Glomerular endothelial cell (primary cell): ENCODE measurements at regions not wholly inside any gene's neighbourhood (a gene's known extent, or its start where the extent isn't known, plus 50 kb on each side); places are given as distances from the start of the nearest gene placed in this dataset.
"Not testable (repeated sequence)": the region's sequence is repeated elsewhere in the genome, so short reads cannot be mapped to it uniquely, and the experiment has no call there.

Experiments
- DNase-seq: peaks from one replicate; pipeline ENCODE4 v3.0.0-alpha.2; 2011; ENCODE audit warnings: low read depth, low spot score; ENCODE audit errors: extremely low read depth

DNA sequence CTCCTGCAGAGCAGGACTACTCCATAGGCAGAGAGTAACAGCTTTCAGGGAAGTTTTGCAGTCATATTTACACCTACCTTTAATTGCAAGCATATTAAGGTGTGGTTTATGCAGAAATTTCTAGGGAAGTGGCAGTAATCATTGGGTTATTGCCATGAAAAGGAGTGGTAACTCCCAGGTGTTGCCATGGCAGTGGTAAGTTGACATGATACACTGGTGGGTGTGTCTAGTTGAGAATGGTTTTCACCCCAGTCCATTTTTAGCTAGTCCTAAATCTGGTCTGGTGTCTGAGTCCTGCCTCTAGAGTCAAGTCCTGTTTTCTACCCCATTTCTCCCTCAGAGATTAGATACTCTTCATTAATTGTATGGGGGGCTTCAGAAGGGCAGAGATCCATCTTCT lies 128.4 kb upstream of the GMNC start:
- DNase-seq: no peak

DNA sequence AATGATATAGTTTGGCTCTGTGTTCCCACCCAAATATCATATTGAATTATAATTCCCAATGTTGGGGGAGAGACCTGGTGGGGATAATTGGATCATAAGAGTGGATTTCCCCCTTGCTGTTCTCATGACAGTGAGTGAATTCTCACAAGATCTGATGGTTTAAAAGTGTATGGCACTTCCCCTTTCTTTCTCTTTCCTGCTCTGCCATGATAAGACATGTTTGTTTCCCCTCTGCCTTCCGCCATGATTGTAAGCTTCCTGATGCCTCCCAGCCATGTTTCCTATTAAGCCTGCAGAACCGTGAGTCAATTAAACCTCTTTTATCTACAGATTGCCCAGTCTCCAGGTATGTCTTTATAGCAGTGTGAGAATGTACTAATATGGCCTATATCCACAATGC lies 126.7 kb upstream of the GMNC start:
- DNase-seq: no peak

DNA sequence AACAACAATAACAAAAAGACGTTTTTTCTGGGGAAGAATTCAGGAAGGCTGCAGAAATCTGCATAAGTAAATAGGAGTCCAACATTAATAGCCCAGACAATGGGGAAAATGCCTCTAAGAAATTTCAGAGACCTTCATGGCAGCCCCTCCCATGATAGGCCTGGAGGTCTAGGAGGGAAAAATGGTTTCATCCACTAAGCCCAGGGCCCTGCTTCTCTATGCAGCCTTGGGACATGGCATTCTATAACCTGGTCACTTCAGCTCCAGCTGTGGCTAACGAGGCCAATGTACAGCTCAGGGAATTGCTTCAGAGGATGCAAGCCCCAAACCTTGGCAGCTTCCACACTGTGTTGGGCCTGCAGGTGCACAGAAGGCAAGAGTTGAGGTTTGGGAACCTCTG lies 125.6 kb upstream of the GMNC start:
- DNase-seq: no peak

DNA sequence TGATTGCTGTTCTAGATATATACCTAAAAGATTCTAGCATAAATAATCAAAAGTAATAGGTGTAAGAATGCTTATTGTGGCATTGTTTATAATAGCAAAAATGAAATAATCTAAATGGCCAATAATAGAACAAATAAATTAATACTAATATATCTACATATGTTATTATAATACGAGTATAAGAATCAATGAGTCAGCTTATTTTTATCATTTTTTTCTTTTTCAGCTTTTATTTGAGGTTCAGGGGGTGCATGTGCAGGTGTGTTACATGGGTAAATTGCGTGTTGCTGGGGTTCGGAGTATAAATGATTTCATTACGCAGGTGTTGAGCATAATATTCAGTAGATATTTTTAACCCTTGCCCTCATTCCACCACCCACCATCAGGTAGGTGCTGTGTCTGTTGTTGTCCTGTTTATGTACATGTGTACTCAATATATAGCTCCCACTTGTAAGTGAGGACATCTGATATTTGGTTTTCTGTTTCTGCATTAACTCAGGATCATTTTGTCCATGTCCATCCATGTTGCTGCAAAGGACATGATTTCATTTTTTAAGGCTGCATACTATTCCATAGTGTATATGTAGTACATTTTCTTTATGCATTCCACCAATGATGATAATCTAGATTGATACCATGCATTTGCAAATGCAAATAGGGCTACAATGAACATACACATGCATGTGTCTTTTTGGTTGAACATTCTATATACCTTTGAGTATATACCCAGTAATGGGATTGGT lies 122.2 kb upstream of the GMNC start:
- DNase-seq: no peak

DNA sequence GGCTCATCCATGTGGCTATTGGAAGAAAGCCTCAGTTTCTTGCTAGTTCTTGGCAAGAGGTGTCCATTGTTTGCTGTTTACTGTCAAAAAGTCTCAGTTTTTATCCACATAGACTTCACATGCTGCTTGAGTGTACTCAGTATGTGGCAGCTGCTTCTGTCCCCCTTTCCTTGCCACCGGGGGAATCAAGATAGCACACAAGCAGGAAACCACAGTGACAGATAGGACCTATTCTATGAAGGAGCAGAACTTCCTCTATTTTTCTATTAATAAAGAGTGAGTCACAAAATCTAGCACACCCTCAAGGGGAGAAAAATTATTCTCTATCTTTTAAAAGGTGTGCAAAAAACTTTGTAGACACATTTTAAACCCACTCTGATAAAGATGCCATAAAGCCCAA lies 121.4 kb upstream of the GMNC start:
- DNase-seq: no peak

DNA sequence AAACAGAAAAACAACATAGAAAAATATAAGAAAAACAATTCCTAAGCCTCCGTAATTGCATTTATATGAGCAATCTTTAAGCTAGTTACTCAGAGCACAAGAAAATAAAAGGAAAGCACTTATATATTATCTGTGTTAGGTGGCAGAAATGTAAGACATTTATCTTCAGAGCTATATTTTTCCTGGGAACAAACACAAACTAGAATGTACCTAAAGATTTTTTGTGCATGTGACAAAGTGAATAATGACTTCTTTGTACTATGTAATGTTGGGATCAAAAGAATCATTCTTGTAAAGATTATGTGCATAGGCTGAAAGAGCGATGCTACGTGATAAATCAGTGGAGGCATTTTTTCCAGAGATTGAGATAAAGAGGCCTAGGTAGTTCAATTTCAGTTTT lies 111.3 kb upstream of the GMNC start:
- DNase-seq: no peak

DNA sequence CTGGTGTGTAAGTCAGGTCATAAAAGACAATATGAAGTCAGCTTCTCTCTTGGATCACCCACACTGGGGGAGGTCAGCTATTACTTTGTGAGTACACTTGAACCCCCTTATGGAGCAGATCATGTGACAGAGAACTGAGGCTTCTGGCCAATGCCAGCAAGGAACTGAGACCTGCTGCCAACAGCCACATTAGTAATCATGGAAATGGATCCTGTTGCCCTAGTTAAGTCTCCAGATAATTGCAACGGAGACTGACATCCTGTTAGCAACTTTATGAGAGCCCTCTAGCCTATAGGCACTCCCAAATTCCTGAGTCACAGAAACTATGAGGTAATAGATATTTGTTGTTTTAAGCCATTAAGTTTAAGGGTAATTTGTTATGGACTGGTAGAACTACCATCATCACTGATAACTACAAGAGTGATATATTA lies 110.4 kb upstream of the GMNC start:
- no peak for DNase-seq

DNA sequence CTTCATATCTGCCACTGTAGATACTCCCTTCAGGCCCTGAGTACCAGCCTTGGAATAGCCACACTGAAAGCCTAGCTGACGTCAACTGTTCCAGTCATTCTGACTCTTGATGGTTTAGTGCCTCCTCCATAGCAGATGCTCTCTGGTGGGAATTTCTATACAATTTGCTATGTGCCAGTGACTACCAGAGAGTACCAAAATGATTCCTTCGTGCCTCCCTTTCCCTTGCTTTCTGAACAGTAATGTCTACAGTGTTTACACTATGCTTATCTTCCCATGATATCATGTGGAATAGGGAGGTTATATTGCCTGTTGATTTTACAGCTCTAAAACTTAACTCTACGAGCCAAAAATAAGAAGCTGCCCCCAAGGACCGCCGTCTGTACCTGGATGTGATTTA lies 109.7 kb upstream of the GMNC start:
- no peak for DNase-seq

DNA sequence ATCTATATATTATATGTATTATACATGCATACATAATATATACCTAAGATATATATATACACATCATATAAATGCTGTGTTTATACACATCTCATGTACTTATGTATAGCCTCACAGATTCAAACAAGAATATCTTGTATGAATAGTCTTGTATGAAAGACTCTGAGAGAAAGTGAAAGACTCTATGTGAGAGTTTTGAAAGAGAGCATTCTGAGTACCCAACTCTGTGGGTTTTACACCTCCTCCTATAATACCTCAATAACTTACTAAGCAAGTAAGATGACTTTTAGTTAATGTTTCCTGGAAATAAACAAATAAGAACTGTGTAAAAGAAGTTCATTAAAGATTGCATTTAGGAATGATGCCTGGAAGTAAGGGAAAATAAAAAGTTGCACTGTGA lies 108.1 kb upstream of the GMNC start:
- no peak for DNase-seq

DNA sequence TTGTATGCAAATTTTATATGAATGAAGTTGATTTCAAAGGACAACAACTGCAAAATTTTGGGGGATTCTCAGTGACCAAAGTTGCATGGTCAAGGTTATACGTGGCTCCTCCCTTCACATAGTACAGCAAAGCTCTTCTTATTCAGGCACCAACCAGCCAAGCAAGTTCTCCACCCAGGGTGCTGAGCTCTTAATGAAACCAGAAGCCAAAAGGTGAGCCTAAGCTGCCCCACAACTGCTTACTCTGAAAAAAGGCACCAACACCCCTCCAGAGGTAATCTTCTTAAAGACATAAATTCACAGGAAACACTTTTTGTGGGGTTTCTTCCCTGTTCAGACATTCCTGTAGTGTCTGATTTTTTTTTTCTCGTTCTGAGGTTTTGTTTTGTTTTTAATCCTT lies 106.1 kb upstream of the GMNC start:
- no peak for DNase-seq

DNA sequence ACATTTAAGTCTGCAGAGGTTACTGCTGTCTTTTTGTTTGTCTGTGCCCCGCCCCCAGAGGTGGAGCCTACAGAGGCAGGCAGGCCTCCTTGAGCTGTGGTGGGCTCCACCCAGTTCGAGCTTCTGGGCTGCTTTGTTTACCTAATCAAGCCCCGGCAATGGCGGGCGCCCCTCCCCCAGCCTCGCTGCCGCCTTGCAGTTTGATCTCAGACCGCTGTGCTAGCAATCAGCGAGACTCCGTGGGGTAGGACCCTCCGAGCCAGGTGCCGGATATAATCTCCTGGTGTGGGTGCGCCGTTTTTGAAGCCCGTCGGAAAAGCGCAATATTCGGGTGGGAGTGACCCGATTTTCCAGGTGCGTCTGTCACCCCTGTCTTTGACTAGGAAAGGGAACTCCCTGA lies 102.4 kb upstream of the GMNC start:
- DNase-seq: not testable (repeated sequence)

DNA sequence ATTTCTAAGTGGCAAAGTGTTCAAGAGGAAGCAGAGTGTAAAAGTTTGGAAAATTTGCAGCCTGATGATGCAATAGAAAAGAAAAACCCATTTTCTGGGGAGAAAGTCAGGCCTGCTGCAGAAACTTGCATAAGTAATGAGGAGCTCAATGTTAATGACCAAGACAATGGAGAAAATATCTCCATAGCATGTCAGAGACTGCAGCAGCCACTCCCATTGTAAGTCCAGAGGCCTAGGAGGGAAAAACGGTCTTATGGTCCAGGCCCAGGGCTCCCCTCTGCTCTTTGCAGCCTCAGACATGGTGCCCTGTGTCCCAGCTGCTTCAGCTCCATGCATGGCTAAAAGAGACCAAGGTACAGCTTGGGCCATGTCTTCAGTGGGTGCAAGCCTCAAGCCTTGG lies 96.6 kb upstream of the GMNC start:
- no peak for DNase-seq

DNA sequence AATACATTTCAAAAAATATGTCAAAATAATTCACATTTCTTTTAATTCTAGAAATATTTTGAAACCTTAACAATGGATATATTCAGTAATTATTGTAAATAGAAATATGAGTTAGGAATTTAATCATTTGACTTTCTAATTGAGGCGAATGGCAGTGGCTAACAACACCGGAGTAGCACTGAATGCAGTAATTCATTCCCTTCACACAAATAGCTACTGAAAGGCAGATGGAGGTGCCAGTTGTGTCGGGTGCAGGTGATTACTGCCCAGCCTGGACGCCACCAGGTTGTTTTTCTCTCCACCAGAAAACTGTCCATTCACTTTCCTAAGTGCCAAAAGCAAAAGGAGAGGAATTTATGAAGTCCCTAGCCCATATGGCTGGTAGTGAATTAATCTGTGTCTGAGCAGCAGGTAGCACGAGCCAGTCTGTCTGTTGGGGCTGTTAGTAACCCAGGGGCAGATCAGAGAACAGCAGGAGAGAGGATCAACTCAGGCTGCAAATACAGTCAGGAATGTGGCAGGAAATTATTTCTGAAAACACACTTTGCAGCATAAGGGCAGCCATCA lies 79.3 kb upstream of the GMNC start:
- DNase-seq: no peak

DNA sequence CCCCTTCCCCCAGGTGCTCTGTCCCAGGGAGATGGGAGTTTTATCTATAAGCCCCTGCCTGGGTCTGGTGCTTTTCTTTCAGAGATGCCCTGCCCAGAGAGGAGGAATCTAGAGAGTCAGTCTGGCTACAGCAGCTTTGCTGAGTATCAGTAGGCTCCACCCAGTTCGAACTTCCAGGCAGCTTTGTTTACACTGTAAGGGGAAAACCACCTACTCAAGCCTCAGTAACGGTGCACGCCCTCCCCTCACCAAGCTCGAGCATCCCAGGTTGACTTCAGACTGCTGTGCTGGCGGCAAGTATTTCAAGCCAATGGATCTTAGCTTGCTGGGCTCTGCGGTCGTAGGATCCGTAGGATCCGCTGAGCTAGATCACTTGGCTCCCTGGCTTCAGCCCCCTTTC lies 72.1 kb upstream of the GMNC start:
- DNase-seq: not testable (repeated sequence)

DNA sequence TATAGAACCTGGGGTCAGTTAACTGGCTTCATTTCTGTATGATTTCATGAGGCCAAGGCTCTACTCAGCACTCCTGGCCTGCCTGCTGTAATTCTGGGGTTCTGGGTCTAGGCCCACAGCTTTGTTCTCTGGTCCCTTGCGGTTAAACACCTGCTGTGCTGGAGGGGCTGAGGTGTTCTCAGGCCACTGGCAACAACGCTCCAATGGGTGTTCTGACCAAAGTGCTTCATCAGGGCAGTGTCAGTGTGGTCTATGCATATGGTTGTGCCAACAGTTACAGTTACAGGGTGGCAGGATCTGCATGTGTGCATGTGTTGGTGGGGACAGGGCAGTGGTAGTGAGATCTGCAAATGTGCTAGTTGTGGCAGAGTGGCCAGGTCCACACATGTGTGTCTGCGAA lies 64.1 kb upstream of the GMNC start:
- DNase-seq: no peak

DNA sequence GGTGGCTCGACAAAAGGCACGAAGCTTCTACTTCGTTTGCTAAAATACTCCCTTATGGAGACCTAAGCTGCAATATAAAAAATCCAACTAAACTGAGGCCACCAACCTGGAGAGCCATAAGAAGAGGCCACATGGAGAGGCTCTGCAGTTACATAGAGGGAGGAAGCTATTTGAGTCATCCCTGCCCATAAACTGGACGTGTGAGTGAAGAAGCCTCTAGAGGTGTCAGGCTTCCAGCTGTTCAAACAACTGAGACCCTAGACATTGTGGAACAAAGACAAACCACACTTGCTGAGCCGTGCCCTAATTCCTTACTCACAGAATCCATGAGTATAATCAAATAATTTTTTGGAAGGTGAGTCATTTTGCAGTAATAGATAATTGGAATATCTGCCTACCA lies 50.2 kb upstream of the GMNC start:
- DNase-seq: no peak
